Forelimb muscle (tissue), 1 donor: ENCODE measurements at regions not wholly inside any gene's neighbourhood (a gene's known extent, or its start where the extent isn't known, plus 50 kb on each side); places are given as distances from the start of the nearest gene placed in this dataset.
"Not testable (repeated sequence)": the region's sequence is repeated elsewhere in the genome, so short reads cannot be mapped to it uniquely, and the experiment has no call there.

Experiments
- DNase-seq: peaks from one replicate; pipeline ENCODE4 v3.0.0-alpha.2; 2013; ENCODE audit warnings: low read depth

GRCh38 chr17:51347851-51348584, 87.7 kb downstream of the UTP18 start:
- no peak for DNase-seq

GRCh38 chr17:51351080-51351479, 90.7 kb downstream of the UTP18 start:
- no peak for DNase-seq

- peak; percentile 80 for DNase-seq
Measured at GRCh38 chr17:51351890-51352289, 91.5 kb downstream of the UTP18 start.

GRCh38 chr17:51352798-51353197, 92.5 kb downstream of the UTP18 start:
- no peak for DNase-seq

- DNase-seq: no peak
Measured at GRCh38 chr17:51353296-51353695, 93.0 kb downstream of the UTP18 start.

- DNase-seq: no peak
Measured at GRCh38 chr17:51354936-51355335, 94.6 kb downstream of the UTP18 start.

- DNase-seq: no peak
Measured at GRCh38 chr17:51355441-51356410, 95.4 kb downstream of the UTP18 start.

GRCh38 chr17:51359055-51359454, 98.7 kb downstream of the UTP18 start:
- no peak for DNase-seq

GRCh38 chr17:51362811-51363585, 102.7 kb downstream of the UTP18 start:
- no peak for DNase-seq

- no peak for DNase-seq
Measured at GRCh38 chr17:51365090-51365489, 104.7 kb downstream of the UTP18 start.

GRCh38 chr17:51366866-51367265, 106.5 kb downstream of the UTP18 start:
- DNase-seq: no peak

GRCh38 chr17:51367836-51368235, 107.5 kb downstream of the UTP18 start:
- not testable (repeated sequence) for DNase-seq

- DNase-seq: peak; percentile 32
Measured at GRCh38 chr17:51371732-51372151, 111.4 kb downstream of the UTP18 start.

- no peak for DNase-seq
Measured at GRCh38 chr17:51372345-51373004, 112.1 kb downstream of the UTP18 start.

GRCh38 chr17:51373489-51374152, 113.3 kb downstream of the UTP18 start:
- no peak for DNase-seq

GRCh38 chr17:51374209-51374608, 113.9 kb downstream of the UTP18 start:
- no peak for DNase-seq

- DNase-seq: no peak
Measured at GRCh38 chr17:51375771-51376170, 115.4 kb downstream of the UTP18 start.

- no peak for DNase-seq
Measured at GRCh38 chr17:51376739-51377138, 116.4 kb downstream of the UTP18 start.

GRCh38 chr17:51381262-51381661, 120.9 kb downstream of the UTP18 start:
- DNase-seq: no peak

- DNase-seq: no peak
Measured at GRCh38 chr17:51385208-51385607, 124.9 kb downstream of the UTP18 start.

- no peak for DNase-seq
Measured at GRCh38 chr17:51387582-51387981, 127.2 kb downstream of the UTP18 start.
